ENCODE measurements at regions not wholly inside any gene's neighbourhood (a gene's known extent, or its start where the extent isn't known, plus 50 kb on each side); places are given as distances from the start of the nearest gene placed in this dataset.

DNA sequence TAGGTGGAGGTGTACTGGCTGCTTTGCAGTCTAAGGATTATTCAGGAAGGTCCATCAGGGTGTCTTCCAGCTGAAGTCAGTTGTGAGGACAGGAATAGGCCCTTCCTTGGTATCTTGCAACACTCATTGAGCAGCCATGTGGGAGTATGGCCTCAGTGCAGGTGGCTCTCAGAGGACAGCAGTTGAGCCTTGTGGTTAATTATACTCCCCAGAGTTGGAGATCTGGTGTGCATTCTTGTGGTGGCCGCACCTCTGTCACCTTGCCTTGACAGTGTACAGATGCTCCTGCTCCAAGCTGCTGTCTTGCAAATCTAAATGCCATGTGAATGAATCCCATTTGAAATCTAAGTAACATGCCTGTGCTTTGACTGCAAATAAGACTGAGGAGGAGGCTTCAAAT lies 339.9 kb upstream of the BCHE start:
- TF ChIP-seq, protein P1, sequence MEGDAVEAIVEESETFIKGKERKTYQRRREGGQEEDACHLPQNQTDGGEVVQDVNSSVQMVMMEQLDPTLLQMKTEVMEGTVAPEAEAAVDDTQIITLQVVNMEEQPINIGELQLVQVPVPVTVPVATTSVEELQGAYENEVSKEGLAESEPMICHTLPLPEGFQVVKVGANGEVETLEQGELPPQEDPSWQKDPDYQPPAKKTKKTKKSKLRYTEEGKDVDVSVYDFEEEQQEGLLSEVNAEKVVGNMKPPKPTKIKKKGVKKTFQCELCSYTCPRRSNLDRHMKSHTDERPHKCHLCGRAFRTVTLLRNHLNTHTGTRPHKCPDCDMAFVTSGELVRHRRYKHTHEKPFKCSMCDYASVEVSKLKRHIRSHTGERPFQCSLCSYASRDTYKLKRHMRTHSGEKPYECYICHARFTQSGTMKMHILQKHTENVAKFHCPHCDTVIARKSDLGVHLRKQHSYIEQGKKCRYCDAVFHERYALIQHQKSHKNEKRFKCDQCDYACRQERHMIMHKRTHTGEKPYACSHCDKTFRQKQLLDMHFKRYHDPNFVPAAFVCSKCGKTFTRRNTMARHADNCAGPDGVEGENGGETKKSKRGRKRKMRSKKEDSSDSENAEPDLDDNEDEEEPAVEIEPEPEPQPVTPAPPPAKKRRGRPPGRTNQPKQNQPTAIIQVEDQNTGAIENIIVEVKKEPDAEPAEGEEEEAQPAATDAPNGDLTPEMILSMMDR (IDR thresholded peaks at IDR 0.05) = no peak
- no peak for TF ChIP-seq POLR2A (IDR thresholded peaks at IDR 0.05)

Data from body of pancreas (tissue), 4 donors.